ENCODE measurements at regions not wholly inside any gene's neighbourhood (a gene's known extent, or its start where the extent isn't known, plus 50 kb on each side); places are given as distances from the start of the nearest gene placed in this dataset.

DNA sequence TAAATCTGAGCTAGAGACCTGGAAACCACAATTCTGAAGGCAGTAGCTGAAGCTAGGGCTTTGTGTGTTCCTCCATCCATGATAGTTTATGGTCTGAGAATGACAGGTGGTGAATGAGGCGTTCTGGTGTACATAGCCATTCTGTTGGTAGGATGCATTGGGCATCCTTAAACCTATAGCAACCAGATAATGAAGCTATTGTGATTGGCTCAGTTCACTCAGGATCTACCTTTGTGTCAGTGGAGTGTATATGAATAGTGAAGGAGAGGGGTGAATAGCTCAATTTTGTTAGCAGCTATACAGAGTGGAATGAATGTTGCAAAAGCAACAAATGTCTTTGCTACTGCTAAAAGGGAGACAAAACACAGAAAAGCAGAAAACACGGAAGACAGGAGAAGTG lies 80.0 kb upstream of the PCDH20 start:
- ATAC-seq (ENCODE audit: low read depth) (no peak), DNase-seq (no peak)
- H3K79me1 ChIP-seq (ENCODE audit: low read depth in 1 of 2, low read length in 2 of 2), result no peaks in the 10 kb centered on the region
- no peak overlapping the region for H2BK120ac ChIP-seq (ENCODE audit: low read depth, low read length)
- no peak overlapping the region for H3K23ac ChIP-seq (ENCODE audit: low read depth, low read length)
- 0 out of 2 replicates have a peak, but pooled peaks cover under 1% of the 10 kb centered on the region for H3K9me3 ChIP-seq (ENCODE audit: control insufficient read depth, insufficient read depth, low read length)
- dilution Hi-C loops (cut with HindIII; ENCODE audit: low sequenced_read_pairs, unreplicated experiment), result no loop called here
- TF ChIP-seq, protein P1, sequence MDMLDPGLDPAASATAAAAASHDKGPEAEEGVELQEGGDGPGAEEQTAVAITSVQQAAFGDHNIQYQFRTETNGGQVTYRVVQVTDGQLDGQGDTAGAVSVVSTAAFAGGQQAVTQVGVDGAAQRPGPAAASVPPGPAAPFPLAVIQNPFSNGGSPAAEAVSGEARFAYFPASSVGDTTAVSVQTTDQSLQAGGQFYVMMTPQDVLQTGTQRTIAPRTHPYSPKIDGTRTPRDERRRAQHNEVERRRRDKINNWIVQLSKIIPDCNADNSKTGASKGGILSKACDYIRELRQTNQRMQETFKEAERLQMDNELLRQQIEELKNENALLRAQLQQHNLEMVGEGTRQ (IDR thresholded peaks at IDR 0.05; ENCODE audit: low read depth, low read length), result no peak
- no peak for TF ChIP-seq FOS (IDR thresholded peaks at IDR 0.05; ENCODE audit: low read depth, low read length)
- TF ChIP-seq SMC3 (IDR thresholded peaks at IDR 0.05; ENCODE audit: low read depth, low read length), result no peak
- no peak for TF ChIP-seq RAD21 (IDR thresholded peaks at IDR 0.05; ENCODE audit: low read length)
- TF ChIP-seq ELK1 (IDR thresholded peaks at IDR 0.05; ENCODE audit: borderline replicate concordance, low read depth, low read length), result no peak
- no peak for TF ChIP-seq POLR2A (IDR thresholded peaks at IDR 0.05; ENCODE audit: low read depth, low read length)
- TF ChIP-seq MAZ (IDR thresholded peaks at IDR 0.05; ENCODE audit: borderline replicate concordance, low read depth, low read length), result no peak
- no peak for TF ChIP-seq MXI1 (IDR thresholded peaks at IDR 0.05; ENCODE audit: borderline replicate concordance, low read depth, low read length)
- TF ChIP-seq MAFK (IDR thresholded peaks at IDR 0.05; ENCODE audit: low read depth, low read length), result no peak
- TF ChIP-seq RFX5 (IDR thresholded peaks at IDR 0.05; ENCODE audit: low read depth, low read length), result no peak
- TF ChIP-seq RCOR1 (IDR thresholded peaks at IDR 0.05; ENCODE audit: insufficient replicate concordance, low read length), result no peak
- TF ChIP-seq BHLHE40 (IDR thresholded peaks at IDR 0.05; ENCODE audit: low read depth, low read length), result no peak
- TF ChIP-seq NFE2L2 (IDR thresholded peaks at IDR 0.05; ENCODE audit: low read depth, low read length), result no peak
- no peak for TF ChIP-seq CHD1 (IDR thresholded peaks at IDR 0.05; ENCODE audit: low read depth, low read length)
- TF ChIP-seq, protein P2, sequence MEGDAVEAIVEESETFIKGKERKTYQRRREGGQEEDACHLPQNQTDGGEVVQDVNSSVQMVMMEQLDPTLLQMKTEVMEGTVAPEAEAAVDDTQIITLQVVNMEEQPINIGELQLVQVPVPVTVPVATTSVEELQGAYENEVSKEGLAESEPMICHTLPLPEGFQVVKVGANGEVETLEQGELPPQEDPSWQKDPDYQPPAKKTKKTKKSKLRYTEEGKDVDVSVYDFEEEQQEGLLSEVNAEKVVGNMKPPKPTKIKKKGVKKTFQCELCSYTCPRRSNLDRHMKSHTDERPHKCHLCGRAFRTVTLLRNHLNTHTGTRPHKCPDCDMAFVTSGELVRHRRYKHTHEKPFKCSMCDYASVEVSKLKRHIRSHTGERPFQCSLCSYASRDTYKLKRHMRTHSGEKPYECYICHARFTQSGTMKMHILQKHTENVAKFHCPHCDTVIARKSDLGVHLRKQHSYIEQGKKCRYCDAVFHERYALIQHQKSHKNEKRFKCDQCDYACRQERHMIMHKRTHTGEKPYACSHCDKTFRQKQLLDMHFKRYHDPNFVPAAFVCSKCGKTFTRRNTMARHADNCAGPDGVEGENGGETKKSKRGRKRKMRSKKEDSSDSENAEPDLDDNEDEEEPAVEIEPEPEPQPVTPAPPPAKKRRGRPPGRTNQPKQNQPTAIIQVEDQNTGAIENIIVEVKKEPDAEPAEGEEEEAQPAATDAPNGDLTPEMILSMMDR (conservative IDR thresholded peaks at IDR 0.05; ENCODE audit: low read depth, low read length), result no peak
- TF ChIP-seq CEBPB (IDR thresholded peaks at IDR 0.05; ENCODE audit: low read depth, low read length), result no peak
- H4K5ac ChIP-seq (ENCODE audit: low read depth, low read length), result no peak overlapping the region
- no peak overlapping the region for H2BK20ac ChIP-seq (ENCODE audit: low read depth, low read length)
- no peak overlapping the region for H3K4me2 ChIP-seq (ENCODE audit: low read depth, low read length)
- ChIA-PET CTCF (no interaction called here), POLR2A (ENCODE audit: unreplicated experiment) (no interaction called here)
- no peak overlapping the region for H4K91ac ChIP-seq (ENCODE audit: insufficient read depth, low read depth, low read length)
- H3K36me3 ChIP-seq (ENCODE audit: control insufficient read depth, insufficient read depth, low read length), result no peaks in the 10 kb centered on the region
- in situ Hi-C loops (cut with MboI; ENCODE audit: low sequenced_read_pairs), result no loop called here
- H3K4me1 ChIP-seq (ENCODE audit: control insufficient read depth, insufficient read depth, low read length), result no peaks in the 10 kb centered on the region
- H2AK9ac ChIP-seq (replicated peaks; ENCODE audit: low read depth, low read length, poor library complexity), result no peak overlapping the region
- H3K4ac ChIP-seq (ENCODE audit: low read depth, low read length), result no peak overlapping the region
- no peak overlapping the region for H3K18ac ChIP-seq (ENCODE audit: low read depth, low read length)
- no peak overlapping the region for H2AFZ ChIP-seq (replicated peaks; ENCODE audit: low read length, poor library complexity)
- H2BK15ac ChIP-seq (ENCODE audit: low read depth, low read length), result no peak overlapping the region
- H2AK5ac ChIP-seq (ENCODE audit: low read depth, low read length), result no peak overlapping the region
- H3K56ac ChIP-seq (ENCODE audit: extremely low read depth, insufficient read depth, low read length), result no peak overlapping the region
- no peak overlapping the region for H3K14ac ChIP-seq (replicated peaks; ENCODE audit: low read depth, low read length)
- no peaks in the 10 kb centered on the region for H3K9me1 ChIP-seq (ENCODE audit: insufficient read depth, low read length)
- no TSS peak for BruUV-seq (replicated peaks)
- no CpG with 5 or more reads among the region's 2 CpGs for WGBS, 2 experiments (ENCODE audit: extremely low coverage in 2 of 2, insufficient read length in 1 of 2)
- no peaks in the 10 kb centered on the region for H3K27me3 ChIP-seq (ENCODE audit: control insufficient read depth, insufficient read depth, low read length)
- no peak overlapping the region for H2BK5ac ChIP-seq (ENCODE audit: low read depth, low read length, poor library complexity, severe bottlenecking)
- no peak overlapping the region for H4K8ac ChIP-seq (ENCODE audit: low read depth in 2 of 2, low read length in 2 of 2)
- H3K9ac ChIP-seq (ENCODE audit: low read depth, low read length), result no peak overlapping the region
- H3K27ac ChIP-seq (ENCODE audit: insufficient read depth, low read length), result no peak overlapping the region
- no peak overlapping the region for H3K4me3 ChIP-seq (ENCODE audit: insufficient read depth, low read depth, low read length)
- intact Hi-C loops (cut with micrococcal nuclease), result no loop called here
- H4K20me1 ChIP-seq (ENCODE audit: insufficient read depth, low read length), result no peaks in the 10 kb centered on the region
